Neural cell (in vitro differentiated cells): ENCODE measurements at regions not wholly inside any gene's neighbourhood (a gene's known extent, or its start where the extent isn't known, plus 50 kb on each side); places are given as distances from the start of the nearest gene placed in this dataset.

Experiments
- CTCF ChIP-seq: fragments of 450-650 bp; IDR thresholded peaks from 2 replicates; pipeline ENCODE4 v1.5.1; 2014; ENCODE audit warnings: antibody characterized with exemption, mild to moderate bottlenecking, moderate library complexity; ENCODE audit not compliant: poor library complexity, severe bottlenecking
- EP300 ChIP-seq: fragments of 450-650 bp; conservative IDR thresholded peaks from 2 replicates; pipeline ENCODE4 v1.6.1; 2014; ENCODE audit warnings: antibody characterized with exemption, mild to moderate bottlenecking, moderate library complexity; ENCODE audit not compliant: poor library complexity, severe bottlenecking
- EZH2 ChIP-seq: fragments of 200-600, 300-800 bp; shearing (Covaris generic), sonication (generic); IDR thresholded peaks from 2 replicates; pipeline ENCODE4 v1.6.1; 2014; ENCODE audit warnings: antibody characterized with exemption, low read length, borderline replicate concordance, mild to moderate bottlenecking; ENCODE audit not compliant: insufficient read depth, poor library complexity, severe bottlenecking
- MXI1 ChIP-seq: fragments of 450-650 bp; conservative IDR thresholded peaks from 2 replicates; pipeline ENCODE4 v1.6.1; 2014; ENCODE audit warnings: antibody characterized with exemption, mild to moderate bottlenecking; ENCODE audit not compliant: poor library complexity, severe bottlenecking
- POLR2AphosphoS5 ChIP-seq: IDR thresholded peaks from 2 replicates; pipeline ENCODE4 v1.6.1; 2012
- RAD21 ChIP-seq: fragments of 450-650 bp; conservative IDR thresholded peaks from 2 replicates; pipeline ENCODE4 v1.6.1; 2014; ENCODE audit warnings: antibody characterized with exemption, mild to moderate bottlenecking, moderate library complexity
- REST ChIP-seq: IDR thresholded peaks from 2 replicates; pipeline ENCODE4 v1.6.1; 2012; ENCODE audit warnings: borderline replicate concordance
- SMC3 ChIP-seq: fragments of 450-650 bp; conservative IDR thresholded peaks from 2 replicates; pipeline ENCODE4 v1.6.1; 2014; ENCODE audit warnings: antibody characterized with exemption, mild to moderate bottlenecking, moderate library complexity; ENCODE audit not compliant: poor library complexity
- TAF1 ChIP-seq: IDR thresholded peaks from 2 replicates; pipeline ENCODE4 v1.6.1; 2012; ENCODE audit warnings: low read depth

- no peak for TF ChIP-seq EZH2
- TF ChIP-seq CTCF = no peak
- TF ChIP-seq REST = no peak
- TF ChIP-seq EP300 = no peak
- TF ChIP-seq MXI1 = no peak
- TF ChIP-seq POLR2AphosphoS5 = no peak
- TF ChIP-seq TAF1 = no peak
- no peak for TF ChIP-seq RAD21
- TF ChIP-seq SMC3 = no peak
Measured at GRCh38 chr5:17094830-17095229, 122.6 kb upstream of the BASP1 start.
